HepG2 (cell line): ENCODE measurements at regions not wholly inside any gene's neighbourhood (a gene's known extent, or its start where the extent isn't known, plus 50 kb on each side); places are given as distances from the start of the nearest gene placed in this dataset.

Experiments used
- ATAC-seq: fragments of 200-7000 bp; cut with Tn5 transposase; 3 replicates; pipeline ENCODE4 v1.9.1; 2020; ENCODE audit warnings: mild to moderate bottlenecking, moderate library complexity
- BruUV-seq: library from RNA; stranded (reverse); fragments of 400-500 nt; replicated peaks from 2 replicates; lab custom pipeline; 2021; lab: Mats Ljungman, UMichigan
- CTCF ChIA-PET: fragments of 300-600 bp; formaldehyde crosslinking; extraction: SDS; loops from one replicate; lab custom pipeline; 2021; ENCODE audit warnings: low total read pairs, inconsistent platforms, low intra/inter-chr PET ratio; lab: Yijun Ruan, JAX
- POLR2A ChIA-PET: fragments of 350-600 bp; sonication (Branson Sonifier 250); formaldehyde crosslinking; loops from one replicate; lab custom pipeline; 2020; ENCODE audit warnings: antibody characterized with exemption, inconsistent platforms; lab: Yijun Ruan, JAX
- DNase-seq: peaks from one replicate; pipeline ENCODE4 v3.0.0-alpha.2; 2015; ENCODE audit warnings: low spot score
- FAIRE-seq: peaks from 3 replicates; lab custom pipeline; 2011; peaks lifted over from hg19 to GRCh38; lab: Jason Lieb, UNC
- H2AFZ ChIP-seq: one replicate; pipeline ENCODE4 v1.6.1; 2011; ENCODE audit warnings: low read length, inconsistent platforms
- H3K27ac ChIP-seq: fragments of 300-600 bp; 3 replicates; pipeline ENCODE4 v1.8.0; 2011; ENCODE audit warnings: mixed run types, mild to moderate bottlenecking, mixed read lengths, low read length, inconsistent platforms; ENCODE audit not compliant: insufficient read depth; ENCODE audit errors: extremely low read length
- H3K27me3 ChIP-seq, 2 experiments: fragments of 200-600 bp in 1 of 2; 2 replicates in 1 of 2; 3 replicates in 1 of 2; pipeline versions ENCODE4 v1.6.0 to v1.8.0; 2011; ENCODE audit warnings: low read length in 2 of 2, mild to moderate bottlenecking in 2 of 2, moderate library complexity in 2 of 2, inconsistent platforms in 1 of 2; ENCODE audit not compliant: insufficient read depth in 2 of 2, control insufficient read depth in 1 of 2
- H3K36me3 ChIP-seq, 2 experiments: fragments of 200-600 bp in 1 of 2; replicated peaks in 1 of 2; 2 replicates in 1 of 2; 3 replicates in 1 of 2; pipeline versions ENCODE4 v1.5.1 to v1.8.0; 2011; ENCODE audit warnings: low read length in 2 of 2, inconsistent platforms in 1 of 2; ENCODE audit not compliant: insufficient read depth in 2 of 2, control insufficient read depth in 1 of 2
- H3K4me1 ChIP-seq: 2 replicates; pipeline ENCODE4 v1.5.1; 2012; ENCODE audit warnings: low read length, inconsistent platforms; ENCODE audit not compliant: insufficient read depth
- H3K4me2 ChIP-seq: 2 replicates; pipeline ENCODE4 v1.6.0; 2011; ENCODE audit warnings: low read depth, low read length, inconsistent platforms
- H3K4me3 ChIP-seq, 3 experiments: fragments of 200-600 bp in 1 of 3; sonication (generic), shearing (Covaris generic) in 1 of 3; replicated peaks in 1 of 3; 2 replicates each; pipeline ENCODE4 v1.5.1; 2011 to 2016; ENCODE audit warnings: low read length in 3 of 3, inconsistent platforms in 2 of 3, low read depth in 2 of 3, mild to moderate bottlenecking in 2 of 3, control low read depth in 1 of 3, mixed read lengths in 1 of 3; ENCODE audit not compliant: insufficient read depth in 1 of 3
- H3K79me2 ChIP-seq: one replicate; pipeline ENCODE4 v1.6.1; 2011; ENCODE audit warnings: low read length, inconsistent platforms; ENCODE audit not compliant: insufficient read depth
- H3K9ac ChIP-seq: 2 replicates; pipeline ENCODE4 v1.6.0; 2011; ENCODE audit warnings: mild to moderate bottlenecking, low read depth, low read length, inconsistent platforms; ENCODE audit not compliant: insufficient read depth
- H3K9me3 ChIP-seq: 2 replicates; pipeline ENCODE4 v1.5.1; 2012; ENCODE audit warnings: mild to moderate bottlenecking, low read length
- H4K20me1 ChIP-seq: 2 replicates; pipeline ENCODE4 v1.6.0; 2011; ENCODE audit warnings: inconsistent platforms, mild to moderate bottlenecking, low read length, moderate library complexity; ENCODE audit not compliant: insufficient read depth
- DBP ChIP-seq: sonication (generic); formaldehyde crosslinking; IDR thresholded peaks from 2 replicates; pipeline ENCODE4 v1.4.0; 2020; ENCODE audit warnings: missing genetic modification reagents; ENCODE audit errors: not compliant biosample characterization
- FOXA1 ChIP-seq, 2 experiments: fragments of 450-650 bp in 1 of 2; sonication (generic) in 1 of 2; formaldehyde crosslinking in 1 of 2; IDR thresholded peaks; 2 replicates each; pipeline versions ENCODE4 v1.4.0 to v1.6.1; 2016 to 2020; ENCODE audit warnings: missing genetic modification reagents in 1 of 2
- MAFG ChIP-seq: sonication (generic); formaldehyde crosslinking; IDR thresholded peaks from 2 replicates; pipeline ENCODE4 v1.5.1; 2020; ENCODE audit warnings: mild to moderate bottlenecking, missing genetic modification reagents
- MNT ChIP-seq: fragments of 450-650 bp; IDR thresholded peaks from 2 replicates; pipeline ENCODE4 v1.6.1; 2016
- MZF1 ChIP-seq: sonication (generic); formaldehyde crosslinking; IDR thresholded peaks from 2 replicates; pipeline ENCODE4 v1.8.1; 2023; ENCODE audit warnings: mild to moderate bottlenecking, missing genetic modification reagents, borderline replicate concordance
- PAXIP1 ChIP-seq: sonication (generic); formaldehyde crosslinking; conservative IDR thresholded peaks from 2 replicates; pipeline ENCODE4 v1.4.0; 2020; ENCODE audit warnings: mild to moderate bottlenecking, missing genetic modification reagents, moderate library complexity
- PHF8 ChIP-seq: sonication (generic); formaldehyde crosslinking; IDR thresholded peaks from 2 replicates; pipeline ENCODE4 v1.5.0; 2020; ENCODE audit warnings: missing genetic modification reagents
- THYN1 ChIP-seq: sonication (generic); formaldehyde crosslinking; IDR thresholded peaks from 2 replicates; pipeline ENCODE4 v1.8.1; 2023; ENCODE audit warnings: low read depth, mild to moderate bottlenecking, moderate library complexity, missing genetic modification reagents, borderline replicate concordance
- ZNF280B ChIP-seq: sonication (generic); formaldehyde crosslinking; IDR thresholded peaks from 2 replicates; pipeline ENCODE4 v1.5.0; 2020; ENCODE audit warnings: missing genetic modification reagents, mild to moderate bottlenecking, borderline replicate concordance
- ZNF331 ChIP-seq: sonication (generic); formaldehyde crosslinking; IDR thresholded peaks from 2 replicates; pipeline ENCODE4 v1.4.0; 2020; ENCODE audit warnings: missing genetic modification reagents
- ZNF337 ChIP-seq: sonication (generic); formaldehyde crosslinking; IDR thresholded peaks from 2 replicates; pipeline ENCODE4 v1.5.1; 2020; ENCODE audit warnings: missing genetic modification reagents, low read depth, mild to moderate bottlenecking, borderline replicate concordance
- ZNF597 ChIP-seq: sonication (generic); formaldehyde crosslinking; IDR thresholded peaks from 2 replicates; pipeline ENCODE4 v1.5.0; 2020; ENCODE audit warnings: missing genetic modification reagents
- ZNF788 ChIP-seq: sonication (generic); formaldehyde crosslinking; IDR thresholded peaks from 2 replicates; pipeline ENCODE4 v1.5.0; 2020; ENCODE audit warnings: mild to moderate bottlenecking, missing genetic modification reagents, borderline replicate concordance
- WGBS: methylation state at CpG from one replicate; pipeline ENCODE4 v1.1.6; 2017; ENCODE audit warnings: low lambda C conversion rate; 5-methylcytosine and 5-hydroxymethylcytosine counted together
- in situ Hi-C: cut with HindIII; loops from 2 replicates; pipeline ENCODE4 v1.10.0; 2017; ENCODE audit warnings: low pct_unique_long_range_greater_than_20kb; ENCODE audit not compliant: extremely low pct_ligation_motif_present
- intact Hi-C: fragments of 100-400 bp; cut with micrococcal nuclease; formaldehyde crosslinking; loops from one replicate; pipeline ENCODE4 v1.10.0; 2022; ENCODE audit not compliant: unreplicated experiment

- no peak for TF ChIP-seq PAXIP1 (CRISPR knock-in tag)
- peak; percentile 78 for TF ChIP-seq ZNF331 (CRISPR knock-in tag)
- no peak for TF ChIP-seq ZNF788 (CRISPR knock-in tag)
- TF ChIP-seq MNT = no peak
Observed at GRCh38 chr5:57034201-57034916, 82.4 kb upstream of the MIER3 start (continued).

- POLR2A ChIA-PET = no interaction called here
- no peaks in the 10 kb centered on the region for H3K9me3 ChIP-seq
- no peak for FAIRE-seq
- in situ Hi-C loops (no loop called here), intact Hi-C loops (no loop called here)
- DNase-seq = no peak
- no peak overlapping the region for H2AFZ ChIP-seq
- H3K4me3 ChIP-seq = no peak overlapping the region
- H3K27ac ChIP-seq = no peak overlapping the region
- peaks cover 6% of the 10 kb centered on the region; the same call in 1 of the 2 replicates for H3K4me1 ChIP-seq
- CTCF ChIA-PET = no interaction called here
- no peak overlapping the region for H3K9ac ChIP-seq
- no peak for ATAC-seq
- peaks cover 0 to 2% of the 10 kb centered on the region in 2 experiments; a peak in 1 of 5 replicates for H3K27me3 ChIP-seq
- H4K20me1 ChIP-seq = no peaks in the 10 kb centered on the region; the same call in 1 of the 2 replicates
- H3K36me3 ChIP-seq = no peaks in the 10 kb centered on the region
- 57% methylated on average over 3 of the region's 3 CpGs for WGBS
- H3K4me2 ChIP-seq = no peak overlapping the region
- BruUV-seq = no TSS peak
- H3K79me2 ChIP-seq = no peaks in the 10 kb centered on the region
- TF ChIP-seq PHF8 (CRISPR knock-in tag) (no peak), DBP (CRISPR knock-in tag) (no peak), ZNF337 (CRISPR knock-in tag) (no peak), THYN1 (no peak), MAFG (CRISPR knock-in tag) (no peak), ZNF597 (CRISPR knock-in tag) (no peak), ZNF280B (CRISPR knock-in tag) (no peak), MZF1 (CRISPR knock-in tag) (no peak), FOXA1 (IDR thresholded peaks at IDR 0.05) (no peak), FOXA1 (CRISPR knock-in tag; IDR thresholded peaks at IDR 0.05) (no peak)
Observed at GRCh38 chr5:57035955-57036354, 84.0 kb upstream of the MIER3 start.
